Transverse colon (tissue), 4 donors: ENCODE measurements at regions not wholly inside any gene's neighbourhood (a gene's known extent, or its start where the extent isn't known, plus 50 kb on each side); places are given as distances from the start of the nearest gene placed in this dataset.

Experiments
- CTCF ChIP-seq, 5 experiments: fragments of 200-600 bp in 3 of 5; fragments of 450-650 bp in 2 of 5; sonication (generic) in 3 of 5; IDR thresholded peaks; 1 replicate in 2 of 5; 2 replicates in 3 of 5; pipeline ENCODE4 v1.5.1; 2016 to 2017; ENCODE audit warnings: antibody characterized with exemption in 5 of 5, inconsistent platforms in 3 of 5, mild to moderate bottlenecking in 2 of 5, moderate library complexity in 1 of 5
- EP300 ChIP-seq: sonication (generic); formaldehyde crosslinking; IDR thresholded peaks from one replicate; pipeline ENCODE4 v1.6.1; 2017; ENCODE audit warnings: antibody characterized with exemption, low read depth
- POLR2A ChIP-seq: fragments of 450-650 bp; IDR thresholded peaks from one replicate; pipeline ENCODE4 v1.6.1; 2016; ENCODE audit warnings: antibody characterized with exemption, mild to moderate bottlenecking, moderate library complexity
- POLR2AphosphoS5 ChIP-seq, 3 donors: sonication (generic); formaldehyde crosslinking; IDR thresholded peaks; one replicate each; pipeline ENCODE4 v1.6.1; 2016; ENCODE audit warnings: antibody characterized with exemption in 3 of 3

DNA sequence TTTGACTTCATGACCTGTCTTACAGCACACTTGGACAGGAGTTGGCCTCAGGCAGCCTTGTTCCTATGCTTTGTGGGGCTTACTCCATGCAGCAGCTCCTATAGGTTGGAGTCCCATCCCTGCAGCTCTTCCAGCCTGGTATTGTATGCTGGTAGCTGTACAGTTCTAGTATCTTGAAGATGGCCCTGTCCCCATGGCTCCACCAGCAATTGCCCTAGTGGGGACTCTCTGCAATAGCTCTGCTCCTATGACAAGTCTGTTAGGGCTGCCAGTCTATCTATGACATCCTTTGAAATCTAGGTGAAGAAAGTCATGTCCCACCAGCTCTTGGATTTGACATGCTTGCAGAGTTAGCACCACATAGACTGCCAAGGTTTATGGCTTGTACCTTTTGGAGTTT lies 252.6 kb downstream of the ANTXR2 start:
- no peak for TF ChIP-seq CTCF (IDR thresholded peaks at IDR 0.05)
- no peak for TF ChIP-seq EP300
- no peak for TF ChIP-seq POLR2AphosphoS5 (IDR thresholded peaks at IDR 0.05)
- TF ChIP-seq POLR2A = no peak
